ENCODE measurements at regions not wholly inside any gene's neighbourhood (a gene's known extent, or its start where the extent isn't known, plus 50 kb on each side); places are given as distances from the start of the nearest gene placed in this dataset.

DNA sequence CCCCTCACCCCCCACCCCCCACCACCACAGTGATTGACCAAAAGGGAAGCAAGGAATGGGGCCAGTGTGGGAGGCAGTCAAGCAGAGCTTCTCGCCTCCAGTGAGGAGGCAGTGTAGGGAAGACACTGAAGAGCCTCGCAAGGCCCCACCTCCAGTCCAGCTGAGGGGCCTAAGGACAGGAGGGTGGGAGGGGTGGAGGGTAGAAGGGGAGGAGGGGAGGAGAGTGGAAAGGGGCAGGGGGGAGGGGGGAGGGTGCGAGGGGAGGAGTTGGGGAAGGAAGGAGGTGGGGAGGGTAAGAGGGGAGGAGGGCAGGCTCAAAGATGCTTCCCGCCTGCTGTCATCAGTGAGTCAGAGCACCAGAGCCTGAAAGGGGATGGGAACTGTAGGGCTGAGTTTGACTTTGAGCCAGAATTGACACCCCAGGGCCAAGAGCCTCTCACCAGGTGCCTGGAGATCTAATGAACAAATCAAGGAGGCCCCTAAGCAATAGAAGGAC lies 786.2 kb downstream of the UQCRFS1 start:
- no peaks in the 10 kb centered on the region for H3K36me3 ChIP-seq (ENCODE audit: control insufficient read depth, insufficient read depth, low read length)
- TF ChIP-seq, protein P1, sequence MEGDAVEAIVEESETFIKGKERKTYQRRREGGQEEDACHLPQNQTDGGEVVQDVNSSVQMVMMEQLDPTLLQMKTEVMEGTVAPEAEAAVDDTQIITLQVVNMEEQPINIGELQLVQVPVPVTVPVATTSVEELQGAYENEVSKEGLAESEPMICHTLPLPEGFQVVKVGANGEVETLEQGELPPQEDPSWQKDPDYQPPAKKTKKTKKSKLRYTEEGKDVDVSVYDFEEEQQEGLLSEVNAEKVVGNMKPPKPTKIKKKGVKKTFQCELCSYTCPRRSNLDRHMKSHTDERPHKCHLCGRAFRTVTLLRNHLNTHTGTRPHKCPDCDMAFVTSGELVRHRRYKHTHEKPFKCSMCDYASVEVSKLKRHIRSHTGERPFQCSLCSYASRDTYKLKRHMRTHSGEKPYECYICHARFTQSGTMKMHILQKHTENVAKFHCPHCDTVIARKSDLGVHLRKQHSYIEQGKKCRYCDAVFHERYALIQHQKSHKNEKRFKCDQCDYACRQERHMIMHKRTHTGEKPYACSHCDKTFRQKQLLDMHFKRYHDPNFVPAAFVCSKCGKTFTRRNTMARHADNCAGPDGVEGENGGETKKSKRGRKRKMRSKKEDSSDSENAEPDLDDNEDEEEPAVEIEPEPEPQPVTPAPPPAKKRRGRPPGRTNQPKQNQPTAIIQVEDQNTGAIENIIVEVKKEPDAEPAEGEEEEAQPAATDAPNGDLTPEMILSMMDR (IDR thresholded peaks at IDR 0.05; ENCODE audit: insufficient read depth, low read depth, low read length) = no peak
- H3K27me3 ChIP-seq (ENCODE audit: control insufficient read depth, insufficient read depth, low read length) = no peaks in the 10 kb centered on the region
- CTCF ChIA-PET = interaction anchor here (0.6 kb wide), 1 partner anchor 1830 kb away, joined by 3 read pairs; no protein-coding TSS in a partner anchor
- no peak overlapping the region for H3K4me3 ChIP-seq (ENCODE audit: low read depth, low read length)
- DNase-seq (ENCODE audit: low read depth) = peak; percentile 10
- POLR2A ChIA-PET = no interaction called here

DNA sequence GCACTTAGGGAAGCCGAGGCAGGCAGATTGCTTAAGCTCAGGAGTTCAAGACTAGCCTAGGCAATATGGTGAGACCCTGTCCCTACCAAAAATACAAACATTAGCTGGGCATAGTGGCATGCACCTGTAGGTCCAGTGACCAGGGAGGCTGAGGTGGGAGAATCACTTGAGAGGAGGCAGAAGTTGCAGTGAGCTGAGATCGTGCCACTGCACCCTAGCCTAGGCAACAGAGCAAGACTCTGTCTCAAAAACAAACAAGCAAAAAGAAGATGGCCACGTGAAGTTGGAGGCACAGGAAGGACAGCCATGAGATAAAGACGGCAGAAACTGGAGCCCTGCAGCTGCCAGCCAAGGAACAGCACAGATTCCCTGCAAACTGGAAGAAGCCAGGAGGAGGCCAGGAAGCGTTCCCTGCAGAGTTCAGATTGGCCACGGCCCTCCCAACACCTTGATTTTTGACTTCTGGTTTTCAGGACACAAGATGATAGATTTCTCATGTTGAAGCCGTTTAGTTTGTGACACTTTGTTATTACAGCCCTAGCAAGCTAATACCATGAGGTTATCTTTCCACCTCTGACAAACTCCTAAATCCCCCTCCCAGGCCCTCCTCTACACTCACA lies 786.7 kb downstream of the UQCRFS1 start:
- H3K36me3 ChIP-seq (ENCODE audit: control insufficient read depth, insufficient read depth, low read length) = no peaks in the 10 kb centered on the region
- H3K27me3 ChIP-seq (ENCODE audit: control insufficient read depth, insufficient read depth, low read length) = no peaks in the 10 kb centered on the region
- ChIA-PET POLR2A (no interaction called here), CTCF (interaction anchor here (0.6 to 1.4 kb wide), 2 partner anchors 207 to 1831 kb away, joined by 3 read pairs; no protein-coding TSS in a partner anchor)
- TF ChIP-seq, protein P1 (IDR thresholded peaks at IDR 0.05; ENCODE audit: insufficient read depth, low read depth, low read length) = no peak
- no peak for DNase-seq (ENCODE audit: low read depth)
- H3K4me3 ChIP-seq (ENCODE audit: low read depth, low read length) = no peak overlapping the region

DNA sequence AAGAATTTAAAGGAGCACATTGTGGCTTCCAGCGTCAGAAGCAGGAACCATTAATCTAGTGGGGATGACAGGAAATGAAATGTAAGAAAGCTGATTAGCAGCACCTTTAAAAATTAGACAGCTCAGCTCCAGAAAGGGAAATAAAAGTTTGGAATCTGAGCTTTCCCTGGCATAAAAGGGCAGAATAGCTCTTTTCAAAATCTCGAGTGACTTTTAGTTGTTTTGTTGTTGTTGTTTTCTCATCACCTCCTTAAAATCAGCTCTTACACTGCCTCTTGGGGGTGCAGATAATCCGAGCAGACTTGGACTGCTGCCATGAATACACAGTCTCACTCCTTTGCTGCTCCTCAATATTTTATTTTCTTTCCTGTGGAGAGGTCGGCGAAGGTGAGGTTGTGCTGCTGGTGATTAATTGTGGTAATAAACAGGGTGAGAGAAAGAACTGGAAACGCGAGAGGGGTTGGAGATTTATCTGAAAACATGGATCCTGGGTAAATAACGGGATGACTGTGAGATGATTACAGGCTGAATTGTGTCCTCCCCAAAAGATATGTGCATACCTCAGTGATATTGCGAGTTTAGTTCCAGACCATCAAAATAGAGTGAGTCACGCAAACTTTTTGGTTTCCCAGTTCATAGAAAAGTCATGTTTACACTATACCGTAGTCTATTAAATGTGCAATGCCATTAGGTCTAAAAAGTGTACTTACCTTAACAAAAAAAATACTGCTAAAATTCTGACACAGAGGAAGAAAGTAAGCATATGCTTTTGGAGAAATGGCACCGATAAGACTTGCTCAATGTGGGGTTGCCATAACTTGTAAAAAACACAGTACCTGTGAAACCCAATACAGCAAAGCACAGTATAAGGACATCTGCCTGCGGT lies 787.7 kb downstream of the UQCRFS1 start:
- peak; percentile 6 for DNase-seq (ENCODE audit: low read depth)
- TF ChIP-seq, protein P1 (IDR thresholded peaks at IDR 0.05; ENCODE audit: insufficient read depth, low read depth, low read length) = no peak
- no peaks in the 10 kb centered on the region for H3K27me3 ChIP-seq (ENCODE audit: control insufficient read depth, insufficient read depth, low read length)
- ChIA-PET CTCF (interaction anchor here (0.7 to 1.4 kb wide), 2 partner anchors 208 to 860 kb away, joined by 3 read pairs; no protein-coding TSS in a partner anchor), POLR2A (no interaction called here)
- H3K4me3 ChIP-seq (ENCODE audit: low read depth, low read length) = no peak overlapping the region
- no peaks in the 10 kb centered on the region for H3K36me3 ChIP-seq (ENCODE audit: control insufficient read depth, insufficient read depth, low read length)

DNA sequence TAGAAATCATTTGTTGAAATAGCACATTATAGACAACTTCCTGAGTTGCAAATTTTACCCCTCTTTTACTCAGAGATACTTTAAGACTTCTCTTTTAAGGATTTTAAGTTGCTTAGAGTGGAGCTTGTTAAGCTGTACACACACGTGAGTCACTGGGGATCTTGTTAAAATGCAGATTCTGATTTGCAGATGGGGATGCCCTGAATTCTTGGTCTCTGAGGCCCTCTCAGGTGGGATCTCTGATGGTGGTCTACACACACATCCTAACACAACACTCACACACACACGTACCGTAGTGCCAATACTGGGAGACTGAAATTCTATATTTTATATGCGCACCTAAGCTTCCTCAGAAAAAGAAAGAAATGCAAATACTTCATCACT lies 788.3 kb downstream of the UQCRFS1 start:
- no peak overlapping the region for H3K4me3 ChIP-seq (ENCODE audit: low read depth, low read length)
- DNase-seq (ENCODE audit: low read depth) = no peak
- TF ChIP-seq, protein P1 (IDR thresholded peaks at IDR 0.05; ENCODE audit: insufficient read depth, low read depth, low read length) = no peak
- H3K27me3 ChIP-seq (ENCODE audit: control insufficient read depth, insufficient read depth, low read length) = no peaks in the 10 kb centered on the region
- CTCF ChIA-PET = interaction anchor here (0.7 kb wide), 1 partner anchor 861 kb away, joined by 3 read pairs; no protein-coding TSS in a partner anchor
- POLR2A ChIA-PET = no interaction called here
- no peaks in the 10 kb centered on the region for H3K36me3 ChIP-seq (ENCODE audit: control insufficient read depth, insufficient read depth, low read length)

DNA sequence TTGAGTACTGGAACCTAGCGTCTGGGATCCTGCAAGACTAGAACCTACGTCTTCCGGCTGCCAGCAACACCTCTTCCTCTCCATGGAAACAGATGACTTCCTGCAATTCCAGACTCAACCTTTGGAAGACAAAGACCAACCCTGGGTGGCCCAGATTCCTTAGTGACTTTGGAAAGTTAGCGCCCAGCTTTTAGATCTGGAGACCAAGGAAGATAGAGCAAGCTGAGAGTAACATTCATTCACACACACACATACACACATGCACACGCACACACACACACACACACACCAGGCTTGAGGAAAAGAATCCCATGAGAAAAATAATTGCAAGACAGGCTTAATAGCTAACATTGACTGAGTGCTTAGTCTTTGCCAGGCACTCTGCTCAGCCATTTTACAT lies 788.9 kb downstream of the UQCRFS1 start:
- H3K4me3 ChIP-seq (ENCODE audit: low read depth, low read length) = no peak overlapping the region
- POLR2A ChIA-PET = no interaction called here
- H3K27me3 ChIP-seq (ENCODE audit: control insufficient read depth, insufficient read depth, low read length) = no peaks in the 10 kb centered on the region
- DNase-seq (ENCODE audit: low read depth) = no peak
- CTCF ChIA-PET = interaction anchor here (1.9 kb wide), 1 partner anchor 23 kb away, joined by 4 read pairs; no protein-coding TSS in a partner anchor
- no peaks in the 10 kb centered on the region for H3K36me3 ChIP-seq (ENCODE audit: control insufficient read depth, insufficient read depth, low read length)
- TF ChIP-seq, protein P1 (IDR thresholded peaks at IDR 0.05; ENCODE audit: insufficient read depth, low read depth, low read length) = no peak

All from BJ (cell line).